SK-N-MC (cell line): ENCODE measurements at regions not wholly inside any gene's neighbourhood (a gene's known extent, or its start where the extent isn't known, plus 50 kb on each side); places are given as distances from the start of the nearest gene placed in this dataset.

ENCODE experiments used
- DNase-seq: peaks from one replicate; pipeline ENCODE4 v3.0.0-alpha.2; 2011; ENCODE audit warnings: low read depth, low spot score
- H3K27ac ChIP-seq: fragments of 200-600 bp; sonication (generic); 2 replicates; pipeline ENCODE4 v1.5.1; 2016; ENCODE audit warnings: mixed run types
- H3K36me3 ChIP-seq: fragments of 200-600 bp; sonication (generic); 2 replicates; pipeline ENCODE4 v1.6.1; 2017; ENCODE audit warnings: antibody characterized with exemption, low read length, mixed read lengths; ENCODE audit not compliant: insufficient read depth
- H3K4me3 ChIP-seq: fragments of 200-600 bp; sonication (generic); 2 replicates; pipeline ENCODE4 v1.5.1; 2016
- H3K9ac ChIP-seq: fragments of 200-600 bp; sonication (generic); 2 replicates; pipeline ENCODE4 v1.8.0; 2017; ENCODE audit warnings: mixed run types, mixed read lengths; ENCODE audit not compliant: insufficient read length
- H3K9me3 ChIP-seq: fragments of 200-600 bp; sonication (generic); 2 replicates; pipeline ENCODE4 v1.6.1; 2017; ENCODE audit warnings: low read depth, mild to moderate bottlenecking, antibody characterized with exemption, low read length, moderate library complexity, mixed read lengths
- EZH2 ChIP-seq: fragments of 200-600 bp; sonication (generic); IDR thresholded peaks from one replicate; pipeline ENCODE4 v1.6.1; 2017; ENCODE audit warnings: antibody characterized with exemption
- FOXP2 ChIP-seq: optimal IDR thresholded peaks from 2 replicates; pipeline ENCODE3; 2011; ENCODE audit warnings: mild to moderate bottlenecking, moderate library complexity; ENCODE audit not compliant: insufficient read depth; ENCODE audit errors: extremely low read length, control extremely low read depth
- POLR2AphosphoS5 ChIP-seq: IDR thresholded peaks from 2 replicates; pipeline ENCODE4 v1.6.1; 2012; ENCODE audit warnings: mild to moderate bottlenecking, low read depth, low read length, borderline replicate concordance

DNA sequence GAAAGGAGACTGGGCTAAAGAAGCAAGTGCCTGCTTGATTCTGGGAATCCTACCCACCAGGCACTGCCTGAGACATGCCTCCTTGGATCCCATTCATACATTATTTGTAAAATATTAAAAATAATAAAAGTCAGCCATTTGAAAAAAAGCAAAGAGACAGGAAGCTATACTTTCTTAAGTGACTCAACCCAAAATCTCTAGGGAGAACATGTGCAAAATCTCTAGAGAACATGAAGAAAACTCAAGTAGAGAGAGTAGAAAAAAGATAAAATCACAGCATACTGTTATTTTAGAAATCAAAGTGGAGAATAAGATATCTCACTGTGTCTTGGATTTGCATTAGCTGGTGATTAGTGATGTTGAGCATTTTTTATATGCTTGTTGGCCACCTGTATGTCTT lies 197.2 kb upstream of the GGTLC1 start:
- Histone ChIP-seq H3K9ac (no peak overlapping the region), H3K9me3 (no peaks in the 10 kb centered on the region), H3K36me3 (no peaks in the 10 kb centered on the region), H3K27ac (no peak overlapping the region), H3K4me3 (no peak overlapping the region)
- no peak for TF ChIP-seq POLR2AphosphoS5
- TF ChIP-seq FOXP2, result no peak
- TF ChIP-seq EZH2, result no peak
- DNase-seq, result no peak

DNA sequence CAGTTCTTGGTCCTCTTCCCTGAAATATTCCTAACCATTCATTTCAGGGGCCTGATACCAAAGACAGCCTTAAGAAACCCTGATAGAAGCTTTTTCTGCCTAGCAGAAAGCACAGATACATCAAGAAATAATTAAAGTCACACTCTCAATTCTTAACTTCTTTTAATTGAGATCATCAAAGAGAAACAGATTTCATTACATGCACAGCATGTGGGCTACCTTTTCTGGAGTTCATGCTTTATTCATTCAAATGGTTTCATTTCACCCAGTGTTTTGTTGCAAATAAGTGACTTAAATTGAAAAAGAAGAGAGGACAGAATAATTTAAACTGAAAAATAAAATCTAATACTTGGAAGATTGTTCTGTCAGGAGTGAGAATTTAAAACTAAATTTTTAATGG lies 192.6 kb upstream of the GGTLC1 start:
- no peak overlapping the region for H3K9ac ChIP-seq
- TF ChIP-seq FOXP2, result no peak
- TF ChIP-seq EZH2, result no peak
- no peak for TF ChIP-seq POLR2AphosphoS5
- DNase-seq, result no peak
- no peaks in the 10 kb centered on the region for H3K36me3 ChIP-seq
- H3K9me3 ChIP-seq, result no peaks in the 10 kb centered on the region
- H3K4me3 ChIP-seq, result no peak overlapping the region
- H3K27ac ChIP-seq, result no peak overlapping the region

DNA sequence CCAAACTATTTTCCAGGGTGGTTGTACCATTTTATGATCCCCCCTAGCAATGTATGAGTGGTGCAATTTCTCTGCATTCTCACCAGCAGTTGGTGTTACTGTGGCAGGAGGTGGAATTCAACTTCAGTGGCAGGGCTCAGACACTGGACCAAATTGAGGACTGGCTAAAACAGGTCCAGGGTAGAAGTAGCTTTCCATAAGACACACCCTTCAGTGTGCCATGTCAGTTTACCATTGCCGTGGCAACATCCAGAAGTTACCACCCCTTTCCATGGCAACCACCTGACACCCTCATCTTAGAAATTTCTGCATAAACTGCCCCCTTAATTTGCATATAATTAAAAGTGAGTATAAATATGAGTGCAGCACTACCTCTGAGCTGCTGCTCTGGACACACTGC lies 180.7 kb upstream of the GGTLC1 start:
- no peak overlapping the region for H3K9ac ChIP-seq
- DNase-seq, result no peak
- TF ChIP-seq POLR2AphosphoS5, result no peak
- TF ChIP-seq FOXP2, result no peak
- TF ChIP-seq EZH2, result no peak
- H3K9me3 ChIP-seq, result 0 out of 2 replicates have a peak, but pooled peaks cover 2% of the 10 kb centered on the region
- no peaks in the 10 kb centered on the region for H3K36me3 ChIP-seq
- no peak overlapping the region for H3K4me3 ChIP-seq
- H3K27ac ChIP-seq, result no peak overlapping the region

DNA sequence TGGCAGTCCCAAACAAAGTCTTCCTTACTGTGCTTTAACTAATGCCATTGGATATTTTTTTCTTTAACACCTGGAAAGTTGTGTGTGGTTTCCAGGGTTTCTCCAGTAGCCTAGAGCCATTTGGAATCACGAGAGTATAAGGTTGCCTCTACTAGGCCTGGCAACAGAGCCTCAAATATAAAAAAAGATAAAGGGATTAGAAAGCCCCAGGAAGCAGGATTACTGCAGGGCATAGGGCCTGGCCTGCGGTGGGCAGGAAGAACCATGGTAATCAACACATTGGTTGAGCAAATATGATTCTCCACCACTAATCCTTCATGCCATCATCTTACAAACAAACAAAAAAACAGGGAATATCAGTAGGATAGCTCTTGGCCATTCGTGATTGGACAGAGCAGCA lies 177.8 kb upstream of the GGTLC1 start:
- no peaks in the 10 kb centered on the region for H3K9me3 ChIP-seq
- H3K9ac ChIP-seq, result no peak overlapping the region
- TF ChIP-seq FOXP2 (no peak), POLR2AphosphoS5 (no peak), EZH2 (no peak)
- no peaks in the 10 kb centered on the region for H3K36me3 ChIP-seq
- no peak overlapping the region for H3K4me3 ChIP-seq
- DNase-seq, result no peak
- no peak overlapping the region for H3K27ac ChIP-seq

DNA sequence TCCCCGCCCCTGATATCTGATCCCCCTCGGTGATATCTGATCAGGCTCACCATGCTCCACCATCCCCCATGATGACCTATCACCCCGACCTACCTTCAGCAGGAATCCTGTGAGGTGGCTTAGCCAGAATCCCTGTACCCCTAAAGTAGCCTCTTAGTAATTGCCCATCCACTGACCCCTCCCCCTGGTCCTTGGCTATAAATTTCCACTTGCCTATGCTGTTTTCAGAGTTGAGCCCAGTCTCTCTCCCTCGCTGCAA lies 177.5 kb upstream of the GGTLC1 start:
- Histone ChIP-seq H3K9ac (no peak overlapping the region), H3K27ac (no peak overlapping the region), H3K9me3 (no peaks in the 10 kb centered on the region), H3K36me3 (no peaks in the 10 kb centered on the region), H3K4me3 (no peak overlapping the region)
- TF ChIP-seq POLR2AphosphoS5 (no peak), FOXP2 (no peak), EZH2 (no peak)
- no peak for DNase-seq

DNA sequence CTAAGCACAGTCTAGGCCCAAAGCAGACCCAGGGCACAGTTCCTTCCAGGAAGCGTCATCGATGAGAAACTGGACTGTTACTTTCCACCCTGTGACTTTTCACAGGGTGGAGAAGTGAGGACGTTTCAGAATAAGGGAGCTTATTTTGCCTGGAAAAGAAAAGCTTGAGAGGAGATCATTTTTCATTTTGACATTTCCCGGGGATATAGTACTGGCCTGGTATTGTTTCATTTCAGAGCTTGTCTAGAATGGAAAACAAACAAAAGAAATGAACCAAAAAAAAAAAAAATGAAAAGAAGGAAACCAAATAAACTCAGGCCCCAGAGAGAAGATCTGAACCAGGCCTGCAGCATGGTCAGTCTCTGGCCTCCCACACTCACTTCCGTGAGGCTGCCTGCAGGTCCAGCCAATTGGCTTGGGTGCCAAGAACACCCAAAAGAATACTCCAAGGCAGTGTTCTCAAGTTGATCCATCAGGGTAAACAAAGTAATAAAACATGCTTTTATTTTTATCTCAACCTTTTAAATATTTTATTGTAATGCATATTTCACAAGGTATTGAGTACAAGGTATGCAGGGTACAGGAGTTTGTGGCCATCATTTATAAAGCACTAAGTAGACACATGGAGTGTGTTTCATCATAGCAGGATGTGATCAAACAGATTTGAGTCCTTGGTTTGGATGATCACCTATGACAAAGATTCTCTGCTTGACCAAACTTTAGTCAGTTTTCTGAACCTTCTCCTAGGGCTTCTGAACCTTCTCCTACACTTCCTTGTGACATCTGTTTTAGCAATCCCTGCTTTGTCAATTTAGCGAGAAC lies 176.9 kb upstream of the GGTLC1 start:
- Histone ChIP-seq H3K27ac (no peak overlapping the region), H3K36me3 (no peaks in the 10 kb centered on the region), H3K9ac (no peak overlapping the region), H3K4me3 (no peak overlapping the region), H3K9me3 (no peaks in the 10 kb centered on the region)
- TF ChIP-seq POLR2AphosphoS5, result no peak
- TF ChIP-seq EZH2, result no peak
- no peak for TF ChIP-seq FOXP2
- DNase-seq, result no peak

DNA sequence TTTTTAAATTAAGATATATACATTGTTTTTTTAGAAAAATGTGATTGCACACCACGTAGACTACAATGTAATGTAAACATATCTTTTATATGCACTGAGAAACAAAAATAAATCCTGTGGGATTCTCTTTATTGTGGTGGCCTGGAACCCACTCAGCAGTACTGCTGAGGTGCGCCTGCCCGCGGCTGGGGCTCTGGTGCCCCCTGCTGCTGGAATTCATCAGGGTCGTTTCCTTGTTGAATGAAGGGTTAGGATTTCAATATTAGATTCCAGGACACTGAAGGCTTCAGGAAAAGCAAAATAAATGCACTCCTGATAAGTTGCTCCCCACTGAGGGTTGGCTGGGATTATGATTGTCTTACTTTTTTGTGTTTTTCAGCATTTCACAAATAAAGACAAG lies 175.8 kb upstream of the GGTLC1 start:
- Histone ChIP-seq H3K27ac (no peak overlapping the region), H3K4me3 (no peak overlapping the region), H3K36me3 (no peaks in the 10 kb centered on the region), H3K9ac (no peak overlapping the region), H3K9me3 (no peaks in the 10 kb centered on the region)
- DNase-seq, result no peak
- TF ChIP-seq POLR2AphosphoS5, result no peak
- no peak for TF ChIP-seq FOXP2
- no peak for TF ChIP-seq EZH2

DNA sequence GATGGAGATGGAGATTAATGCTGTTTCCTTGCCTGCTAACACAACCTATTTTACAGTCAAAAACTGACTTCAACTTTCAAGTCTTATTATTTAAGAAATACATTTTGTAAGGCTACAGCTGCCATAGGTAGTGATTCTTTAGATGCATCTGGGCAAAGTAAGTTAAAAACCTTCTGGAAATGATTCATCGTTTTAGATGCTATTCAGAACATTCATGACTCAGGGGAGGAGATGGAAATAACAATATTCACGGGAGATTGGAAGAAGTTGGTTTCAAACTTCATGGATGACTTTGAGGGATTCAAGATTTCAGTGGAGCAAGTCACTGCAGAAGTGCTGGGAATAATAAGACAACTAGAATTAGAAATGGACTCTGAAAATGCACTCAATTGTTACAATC lies 174.9 kb upstream of the GGTLC1 start:
- Histone ChIP-seq H3K36me3 (no peaks in the 10 kb centered on the region), H3K27ac (no peak overlapping the region), H3K4me3 (no peak overlapping the region), H3K9ac (no peak overlapping the region), H3K9me3 (no peaks in the 10 kb centered on the region)
- DNase-seq, result no peak
- TF ChIP-seq FOXP2 (no peak), POLR2AphosphoS5 (no peak), EZH2 (no peak)
